ENCODE measurements at regions not wholly inside any gene's neighbourhood (a gene's known extent, or its start where the extent isn't known, plus 50 kb on each side); places are given as distances from the start of the nearest gene placed in this dataset.

DNA sequence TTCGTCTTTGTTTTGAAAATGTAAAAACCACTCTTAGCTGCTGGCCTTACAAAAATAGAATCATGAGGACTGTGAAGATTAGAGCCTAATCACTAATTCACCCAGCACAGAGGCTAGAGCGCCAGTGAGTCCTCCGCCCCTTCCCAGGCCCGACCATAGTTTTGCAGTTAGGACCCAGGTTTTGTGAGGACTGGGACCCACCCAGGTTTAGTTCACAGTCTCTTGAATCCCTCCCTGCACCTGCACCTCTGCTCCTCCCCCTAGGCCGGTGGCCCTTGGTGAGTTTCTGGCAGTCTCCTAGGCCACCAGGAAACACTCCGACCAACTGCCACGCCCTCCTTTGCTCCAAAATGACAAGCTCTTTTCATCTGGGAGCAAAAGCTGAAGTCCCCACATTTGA, 136.0 kb upstream of the CCDC54 start:
- Histone ChIP-seq H3K27ac (ENCODE audit: low read length) (peak overlapping the region; percentile 80), H4K20me1 (ENCODE audit: insufficient read depth, low read length) (no peaks in the 10 kb centered on the region), H3K4me3 (ENCODE audit: low read depth in 1 of 2, low read length in 2 of 2) (peak overlapping the region; percentile 82 to 92), H2AFZ (ENCODE audit: low read depth, low read length) (peak overlapping the region; percentile 87), H3K9ac (ENCODE audit: low read depth, low read length) (peak overlapping the region; percentile 75), H3K9me3 (ENCODE audit: insufficient read depth, low read length, severe bottlenecking) (no peaks in the 10 kb centered on the region), H3K36me3 (ENCODE audit: insufficient read depth, low read length) (peaks cover 7% of the 10 kb centered on the region), H3K79me2 (ENCODE audit: insufficient read depth, low read length) (peaks cover 31% of the 10 kb centered on the region), H3K27me3 (ENCODE audit: insufficient read depth, low read length, poor library complexity) (no peaks in the 10 kb centered on the region), H3K4me1 (ENCODE audit: insufficient read depth, low read length) (peaks cover 48% of the 10 kb centered on the region), H3K4me2 (ENCODE audit: insufficient read depth, low read length) (peak overlapping the region; percentile 96)
- ATAC-seq (ENCODE audit: insufficient read depth, low read depth) (peak; percentile 45), DNase-seq (peak; percentile 55)
- TF ChIP-seq, protein P1, sequence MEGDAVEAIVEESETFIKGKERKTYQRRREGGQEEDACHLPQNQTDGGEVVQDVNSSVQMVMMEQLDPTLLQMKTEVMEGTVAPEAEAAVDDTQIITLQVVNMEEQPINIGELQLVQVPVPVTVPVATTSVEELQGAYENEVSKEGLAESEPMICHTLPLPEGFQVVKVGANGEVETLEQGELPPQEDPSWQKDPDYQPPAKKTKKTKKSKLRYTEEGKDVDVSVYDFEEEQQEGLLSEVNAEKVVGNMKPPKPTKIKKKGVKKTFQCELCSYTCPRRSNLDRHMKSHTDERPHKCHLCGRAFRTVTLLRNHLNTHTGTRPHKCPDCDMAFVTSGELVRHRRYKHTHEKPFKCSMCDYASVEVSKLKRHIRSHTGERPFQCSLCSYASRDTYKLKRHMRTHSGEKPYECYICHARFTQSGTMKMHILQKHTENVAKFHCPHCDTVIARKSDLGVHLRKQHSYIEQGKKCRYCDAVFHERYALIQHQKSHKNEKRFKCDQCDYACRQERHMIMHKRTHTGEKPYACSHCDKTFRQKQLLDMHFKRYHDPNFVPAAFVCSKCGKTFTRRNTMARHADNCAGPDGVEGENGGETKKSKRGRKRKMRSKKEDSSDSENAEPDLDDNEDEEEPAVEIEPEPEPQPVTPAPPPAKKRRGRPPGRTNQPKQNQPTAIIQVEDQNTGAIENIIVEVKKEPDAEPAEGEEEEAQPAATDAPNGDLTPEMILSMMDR (IDR thresholded peaks at IDR 0.05; ENCODE audit: borderline replicate concordance, extremely low read depth, low read length, poor library complexity, severe bottlenecking) = no peak
- TF ChIP-seq EZH2 (IDR thresholded peaks at IDR 0.05; ENCODE audit: borderline replicate concordance, low read depth, low read length, severe bottlenecking) = no peak

GRCh38 chr3:107242579-107242978, 134.7 kb upstream of the CCDC54 start:
- no peaks in the 10 kb centered on the region for H3K27me3 ChIP-seq (ENCODE audit: insufficient read depth, low read length, poor library complexity)
- no peak for TF ChIP-seq EZH2 (IDR thresholded peaks at IDR 0.05; ENCODE audit: borderline replicate concordance, low read depth, low read length, severe bottlenecking)
- TF ChIP-seq, protein P1 (IDR thresholded peaks at IDR 0.05; ENCODE audit: borderline replicate concordance, extremely low read depth, low read length, poor library complexity, severe bottlenecking) = no peak
- H3K4me3 ChIP-seq (ENCODE audit: low read depth in 1 of 2, low read length in 2 of 2) = peak overlapping the region in 1 of 2 experiments; percentile 4; a peak in 1 of 4 replicates
- H3K79me2 ChIP-seq (ENCODE audit: insufficient read depth, low read length) = peaks cover 31% of the 10 kb centered on the region
- DNase-seq = no peak
- peaks cover 12% of the 10 kb centered on the region for H3K36me3 ChIP-seq (ENCODE audit: insufficient read depth, low read length)
- H3K27ac ChIP-seq (ENCODE audit: low read length) = no peak overlapping the region
- H3K4me2 ChIP-seq (ENCODE audit: insufficient read depth, low read length) = peak overlapping the region; percentile 96
- no peak overlapping the region for H3K9ac ChIP-seq (ENCODE audit: low read depth, low read length)
- H2AFZ ChIP-seq (ENCODE audit: low read depth, low read length) = no peak overlapping the region
- no peaks in the 10 kb centered on the region for H4K20me1 ChIP-seq (ENCODE audit: insufficient read depth, low read length)
- H3K4me1 ChIP-seq (ENCODE audit: insufficient read depth, low read length) = peaks cover 47% of the 10 kb centered on the region
- H3K9me3 ChIP-seq (ENCODE audit: insufficient read depth, low read length, severe bottlenecking) = no peaks in the 10 kb centered on the region
- ATAC-seq (ENCODE audit: insufficient read depth, low read depth) = no peak

DNA sequence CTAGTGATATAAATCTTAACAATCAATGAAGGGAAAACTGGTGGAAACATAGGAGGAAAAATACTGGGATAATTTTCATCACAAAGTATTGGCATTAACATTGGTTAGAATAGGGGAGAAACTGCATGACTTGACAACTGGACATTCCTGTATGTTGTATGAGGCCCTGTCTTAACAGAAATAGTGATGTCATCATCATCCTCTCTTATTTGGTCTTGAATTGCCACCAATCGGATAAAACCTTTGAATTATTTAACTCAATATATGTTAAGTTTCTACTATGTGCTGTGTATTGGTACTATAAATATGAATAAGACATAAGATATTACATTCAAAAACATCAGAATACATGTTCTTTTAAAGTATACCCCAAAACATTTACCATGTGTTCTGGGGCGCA, 130.1 kb upstream of the CCDC54 start:
- TF ChIP-seq EZH2 (IDR thresholded peaks at IDR 0.05; ENCODE audit: borderline replicate concordance, low read depth, low read length, severe bottlenecking) = no peak
- TF ChIP-seq, protein P1 (IDR thresholded peaks at IDR 0.05; ENCODE audit: borderline replicate concordance, extremely low read depth, low read length, poor library complexity, severe bottlenecking) = no peak
- DNase-seq (no peak), ATAC-seq (ENCODE audit: insufficient read depth, low read depth) (no peak)
- Histone ChIP-seq H3K9ac (ENCODE audit: low read depth, low read length) (no peak overlapping the region), H3K79me2 (ENCODE audit: insufficient read depth, low read length) (peaks cover 15% of the 10 kb centered on the region), H3K9me3 (ENCODE audit: insufficient read depth, low read length, severe bottlenecking) (no peaks in the 10 kb centered on the region), H3K27me3 (ENCODE audit: insufficient read depth, low read length, poor library complexity) (no peaks in the 10 kb centered on the region), H2AFZ (ENCODE audit: low read depth, low read length) (no peak overlapping the region), H3K36me3 (ENCODE audit: insufficient read depth, low read length) (peaks cover 32% of the 10 kb centered on the region), H3K27ac (ENCODE audit: low read length) (no peak overlapping the region), H4K20me1 (ENCODE audit: insufficient read depth, low read length) (no peaks in the 10 kb centered on the region), H3K4me3 (ENCODE audit: low read depth in 1 of 2, low read length in 2 of 2) (no peak overlapping the region), H3K4me2 (ENCODE audit: insufficient read depth, low read length) (no peak overlapping the region), H3K4me1 (ENCODE audit: insufficient read depth, low read length) (peaks cover 19% of the 10 kb centered on the region)

GRCh38 chr3:107249132-107249531, 128.1 kb upstream of the CCDC54 start:
- peaks cover 32% of the 10 kb centered on the region for H3K36me3 ChIP-seq (ENCODE audit: insufficient read depth, low read length)
- no peak overlapping the region for H3K9ac ChIP-seq (ENCODE audit: low read depth, low read length)
- ATAC-seq (ENCODE audit: insufficient read depth, low read depth) = no peak
- H3K4me3 ChIP-seq (ENCODE audit: low read depth in 1 of 2, low read length in 2 of 2) = no peak overlapping the region
- no peak overlapping the region for H2AFZ ChIP-seq (ENCODE audit: low read depth, low read length)
- no peaks in the 10 kb centered on the region for H4K20me1 ChIP-seq (ENCODE audit: insufficient read depth, low read length)
- H3K9me3 ChIP-seq (ENCODE audit: insufficient read depth, low read length, severe bottlenecking) = no peaks in the 10 kb centered on the region
- no peak for DNase-seq
- 0 out of 2 replicates have a peak, but pooled peaks cover 3% of the 10 kb centered on the region for H3K4me1 ChIP-seq (ENCODE audit: insufficient read depth, low read length)
- no peaks in the 10 kb centered on the region for H3K27me3 ChIP-seq (ENCODE audit: insufficient read depth, low read length, poor library complexity)
- H3K4me2 ChIP-seq (ENCODE audit: insufficient read depth, low read length) = no peak overlapping the region
- peaks cover 3% of the 10 kb centered on the region; the same call in 1 of the 2 replicates for H3K79me2 ChIP-seq (ENCODE audit: insufficient read depth, low read length)
- TF ChIP-seq, protein P1 (IDR thresholded peaks at IDR 0.05; ENCODE audit: borderline replicate concordance, extremely low read depth, low read length, poor library complexity, severe bottlenecking) = no peak
- no peak for TF ChIP-seq EZH2 (IDR thresholded peaks at IDR 0.05; ENCODE audit: borderline replicate concordance, low read depth, low read length, severe bottlenecking)
- no peak overlapping the region for H3K27ac ChIP-seq (ENCODE audit: low read length)
